Fibroblast of lung (primary cell): ENCODE measurements at regions not wholly inside any gene's neighbourhood (a gene's known extent, or its start where the extent isn't known, plus 50 kb on each side); places are given as distances from the start of the nearest gene placed in this dataset.

Experiments
- CTCF ChIP-seq, 2 donors: IDR thresholded peaks in 1 of 2; conservative IDR thresholded peaks in 1 of 2; 1 replicate in 1 of 2; 2 replicates in 1 of 2; pipeline ENCODE4 v1.5.1; 2011 to 2012; ENCODE audit warnings: low read length in 2 of 2, control low read depth in 1 of 2, inconsistent platforms in 1 of 2, low read depth in 1 of 2, mild to moderate bottlenecking in 1 of 2
- EZH2 ChIP-seq: IDR thresholded peaks from 2 replicates; pipeline ENCODE4 v1.5.1; 2012; ENCODE audit warnings: low read length, control low read depth, mild to moderate bottlenecking; ENCODE audit errors: missing control alignments

- TF ChIP-seq CTCF (conservative IDR thresholded peaks at IDR 0.05 in 1 of 2, IDR thresholded peaks at IDR 0.05 in 1 of 2; ENCODE audit: low read depth in 1 of 2, low read length in 2 of 2) (no peak), EZH2 (no peak)
Measured at GRCh38 chr3:137082763-137083162, 125.0 kb downstream of the IL20RB start.
